ENCODE measurements at regions not wholly inside any gene's neighbourhood (a gene's known extent, or its start where the extent isn't known, plus 50 kb on each side); places are given as distances from the start of the nearest gene placed in this dataset.

- TF ChIP-seq CTCF (IDR thresholded peaks at IDR 0.05) (no peak), POLR2A (IDR thresholded peaks at IDR 0.05) (no peak)
Observed at GRCh38 chr3:72388117-72388516, 460.1 kb downstream of the SHQ1 start.

Measured in testis (tissue), 2 donors.